ENCODE measurements at regions not wholly inside any gene's neighbourhood (a gene's known extent, or its start where the extent isn't known, plus 50 kb on each side); places are given as distances from the start of the nearest gene placed in this dataset.

- no peaks in the 10 kb centered on the region for H3K9me3 ChIP-seq (ENCODE audit: control insufficient read depth in 4 of 4, low read length in 3 of 4)
- TF ChIP-seq SP1 (IDR thresholded peaks at IDR 0.05) (no peak), MAX (IDR thresholded peaks at IDR 0.05) (no peak), TAF1 (conservative IDR thresholded peaks at IDR 0.05) (no peak), HNF4A (conservative IDR thresholded peaks at IDR 0.05) (no peak), NR2F2 (IDR thresholded peaks at IDR 0.05) (no peak), REST (IDR thresholded peaks at IDR 0.05) (no peak), FOXA1 (IDR thresholded peaks at IDR 0.05) (no peak), CTCF (IDR thresholded peaks at IDR 0.05; ENCODE audit: low read depth, low read length, missing input control) (no peak), HNF4G (IDR thresholded peaks at IDR 0.05) (no peak), RAD21 (IDR thresholded peaks at IDR 0.05) (no peak), ZBTB33 (IDR thresholded peaks at IDR 0.05) (no peak), ATF3 (IDR thresholded peaks at IDR 0.05) (no peak), FOXA2 (IDR thresholded peaks at IDR 0.05) (no peak), GABPA (IDR thresholded peaks at IDR 0.05 in 1 of 2, conservative IDR thresholded peaks at IDR 0.05 in 1 of 2) (no peak), RXRA (IDR thresholded peaks at IDR 0.05) (no peak)
- no peaks in the 10 kb centered on the region for H3K27me3 ChIP-seq (ENCODE audit: control insufficient read depth in 4 of 4, insufficient read depth in 4 of 4, low read length in 3 of 4)
- no peak overlapping the region for H3K9ac ChIP-seq (ENCODE audit: low read depth in 1 of 2, low read length in 2 of 2)
- H3K36me3 ChIP-seq (ENCODE audit: control insufficient read depth in 4 of 4, insufficient read depth in 3 of 4, low read depth in 1 of 4, low read length in 3 of 4) = no peaks in the 10 kb centered on the region
- H3K27ac ChIP-seq (ENCODE audit: low read depth in 1 of 2, low read length in 2 of 2) = no peak overlapping the region
- 80% methylated on average over 10 of the region's 10 CpGs for WGBS
- no peak for DNase-seq (ENCODE audit: low spot score)
- H3K4me1 ChIP-seq (ENCODE audit: control insufficient read depth in 4 of 4, insufficient read depth in 4 of 4, low read length in 3 of 4) = peaks cover 0 to 12% (median 4%) of the 10 kb centered on the region in 4 donors
- H3K4me3 ChIP-seq (ENCODE audit: low read depth in 1 of 3, low read length in 3 of 3) = no peak overlapping the region
Measured at GRCh38 chr3:182726258-182727142, 66.8 kb upstream of the ATP11B start.
